ENCODE measurements at regions not wholly inside any gene's neighbourhood (a gene's known extent, or its start where the extent isn't known, plus 50 kb on each side); places are given as distances from the start of the nearest gene placed in this dataset.

DNA sequence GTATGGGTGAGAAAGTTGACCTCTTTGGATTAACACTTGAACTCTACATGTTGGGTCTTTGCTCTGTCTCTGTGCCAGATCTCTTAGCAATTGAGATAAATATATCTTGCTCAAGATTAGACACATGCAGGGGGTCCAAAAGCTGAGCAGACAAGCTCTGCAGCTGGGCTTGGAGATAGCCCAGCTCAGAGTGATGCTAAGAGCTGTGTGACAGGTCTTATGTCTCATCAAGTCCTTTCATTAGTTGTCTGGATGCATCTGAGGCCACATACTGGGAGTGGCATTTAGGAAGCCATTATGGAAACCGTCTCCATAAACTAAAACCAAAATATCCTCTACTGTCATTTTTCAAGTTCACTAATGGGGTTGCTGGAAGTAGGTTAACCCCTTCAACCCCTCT lies 289.4 kb upstream of the DUSP10 start:
- no peaks in the 10 kb centered on the region for H4K20me1 ChIP-seq (ENCODE audit: insufficient read depth, low read length)
- no peak overlapping the region for H3K27ac ChIP-seq (ENCODE audit: low read length)
- H3K9ac ChIP-seq (ENCODE audit: low read length): no peak overlapping the region
- no peak for DNase-seq
- H2AFZ ChIP-seq (ENCODE audit: low read length): no peak overlapping the region
- H3K4me2 ChIP-seq (ENCODE audit: low read depth, low read length): no peak overlapping the region
- H3F3A ChIP-seq (ENCODE audit: insufficient read depth, low read length): no peaks in the 10 kb centered on the region
- H3K4me3 ChIP-seq (ENCODE audit: low read length): no peak overlapping the region
- H3K27me3 ChIP-seq (replicated peaks; ENCODE audit: insufficient read depth, low read length): no peaks in the 10 kb centered on the region
- no peaks in the 10 kb centered on the region for H3K4me1 ChIP-seq (ENCODE audit: low read length)
- H3K9me3 ChIP-seq (replicated peaks; ENCODE audit: insufficient read depth, low read length): no peaks in the 10 kb centered on the region
- TF ChIP-seq, protein P1, sequence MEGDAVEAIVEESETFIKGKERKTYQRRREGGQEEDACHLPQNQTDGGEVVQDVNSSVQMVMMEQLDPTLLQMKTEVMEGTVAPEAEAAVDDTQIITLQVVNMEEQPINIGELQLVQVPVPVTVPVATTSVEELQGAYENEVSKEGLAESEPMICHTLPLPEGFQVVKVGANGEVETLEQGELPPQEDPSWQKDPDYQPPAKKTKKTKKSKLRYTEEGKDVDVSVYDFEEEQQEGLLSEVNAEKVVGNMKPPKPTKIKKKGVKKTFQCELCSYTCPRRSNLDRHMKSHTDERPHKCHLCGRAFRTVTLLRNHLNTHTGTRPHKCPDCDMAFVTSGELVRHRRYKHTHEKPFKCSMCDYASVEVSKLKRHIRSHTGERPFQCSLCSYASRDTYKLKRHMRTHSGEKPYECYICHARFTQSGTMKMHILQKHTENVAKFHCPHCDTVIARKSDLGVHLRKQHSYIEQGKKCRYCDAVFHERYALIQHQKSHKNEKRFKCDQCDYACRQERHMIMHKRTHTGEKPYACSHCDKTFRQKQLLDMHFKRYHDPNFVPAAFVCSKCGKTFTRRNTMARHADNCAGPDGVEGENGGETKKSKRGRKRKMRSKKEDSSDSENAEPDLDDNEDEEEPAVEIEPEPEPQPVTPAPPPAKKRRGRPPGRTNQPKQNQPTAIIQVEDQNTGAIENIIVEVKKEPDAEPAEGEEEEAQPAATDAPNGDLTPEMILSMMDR (IDR thresholded peaks at IDR 0.05; ENCODE audit: low read length): no peak
- no peak for TF ChIP-seq EZH2phosphoT487 (IDR thresholded peaks at IDR 0.05; ENCODE audit: low read length)
- TF ChIP-seq EZH2 (optimal IDR thresholded peaks at IDR 0.05; ENCODE audit: low read depth, low read length): no peak
- H3K9me2 ChIP-seq (replicated peaks; ENCODE audit: insufficient read depth, low read length): no peaks in the 10 kb centered on the region
- H3K36me3 ChIP-seq (replicated peaks; ENCODE audit: insufficient read depth, low read length): no peaks in the 10 kb centered on the region
- H3K79me2 ChIP-seq (ENCODE audit: low read length): no peaks in the 10 kb centered on the region

DNA sequence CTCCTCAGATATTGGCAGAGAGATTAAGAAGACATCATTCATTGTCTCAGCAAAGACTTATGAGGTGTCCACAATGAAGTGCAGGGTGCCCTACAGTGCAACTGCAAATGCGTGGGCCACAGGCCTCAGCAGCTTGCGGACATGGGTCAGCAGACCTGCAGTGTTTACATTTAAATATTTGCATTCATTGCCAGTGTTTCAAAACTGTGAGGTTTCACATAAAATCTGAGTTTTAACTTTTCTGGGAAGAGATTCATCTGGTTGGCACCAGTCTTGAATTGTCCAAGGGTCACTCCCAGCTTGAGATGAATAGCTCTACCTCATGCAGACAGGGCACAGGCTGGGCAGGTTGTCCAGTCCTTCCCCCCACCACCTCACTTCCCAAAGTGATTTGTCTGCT lies 286.8 kb upstream of the DUSP10 start:
- Histone ChIP-seq H3K4me2 (ENCODE audit: low read depth, low read length) (no peak overlapping the region), H4K20me1 (ENCODE audit: insufficient read depth, low read length) (no peaks in the 10 kb centered on the region), H3K9me3 (replicated peaks; ENCODE audit: insufficient read depth, low read length) (no peaks in the 10 kb centered on the region), H3K9ac (ENCODE audit: low read length) (no peak overlapping the region), H3K27ac (ENCODE audit: low read length) (no peak overlapping the region), H3K4me3 (ENCODE audit: low read length) (no peak overlapping the region), H3F3A (ENCODE audit: insufficient read depth, low read length) (no peaks in the 10 kb centered on the region), H3K36me3 (replicated peaks; ENCODE audit: insufficient read depth, low read length) (no peaks in the 10 kb centered on the region), H3K27me3 (replicated peaks; ENCODE audit: insufficient read depth, low read length) (no peaks in the 10 kb centered on the region), H3K4me1 (ENCODE audit: low read length) (no peaks in the 10 kb centered on the region), H3K79me2 (ENCODE audit: low read length) (no peaks in the 10 kb centered on the region), H3K9me2 (replicated peaks; ENCODE audit: insufficient read depth, low read length) (no peaks in the 10 kb centered on the region), H2AFZ (ENCODE audit: low read length) (no peak overlapping the region)
- TF ChIP-seq EZH2phosphoT487 (IDR thresholded peaks at IDR 0.05; ENCODE audit: low read length): no peak
- TF ChIP-seq EZH2 (optimal IDR thresholded peaks at IDR 0.05; ENCODE audit: low read depth, low read length): no peak
- TF ChIP-seq, protein P1 (IDR thresholded peaks at IDR 0.05; ENCODE audit: low read length): no peak
- no peak for DNase-seq

GRCh38 chr1:222028116-222028515 lies 286.2 kb upstream of the DUSP10 start:
- no peak for DNase-seq
- Histone ChIP-seq H3K4me3 (ENCODE audit: low read length) (no peak overlapping the region), H2AFZ (ENCODE audit: low read length) (no peak overlapping the region), H3K36me3 (replicated peaks; ENCODE audit: insufficient read depth, low read length) (no peaks in the 10 kb centered on the region), H4K20me1 (ENCODE audit: insufficient read depth, low read length) (no peaks in the 10 kb centered on the region), H3K4me1 (ENCODE audit: low read length) (no peaks in the 10 kb centered on the region), H3K4me2 (ENCODE audit: low read depth, low read length) (no peak overlapping the region), H3K9ac (ENCODE audit: low read length) (no peak overlapping the region), H3K79me2 (ENCODE audit: low read length) (no peaks in the 10 kb centered on the region), H3K27me3 (replicated peaks; ENCODE audit: insufficient read depth, low read length) (no peaks in the 10 kb centered on the region), H3K9me2 (replicated peaks; ENCODE audit: insufficient read depth, low read length) (no peaks in the 10 kb centered on the region), H3K27ac (ENCODE audit: low read length) (no peak overlapping the region), H3F3A (ENCODE audit: insufficient read depth, low read length) (no peaks in the 10 kb centered on the region), H3K9me3 (replicated peaks; ENCODE audit: insufficient read depth, low read length) (no peaks in the 10 kb centered on the region)
- no peak for TF ChIP-seq EZH2 (optimal IDR thresholded peaks at IDR 0.05; ENCODE audit: low read depth, low read length)
- TF ChIP-seq, protein P1 (IDR thresholded peaks at IDR 0.05; ENCODE audit: low read length): no peak
- no peak for TF ChIP-seq EZH2phosphoT487 (IDR thresholded peaks at IDR 0.05; ENCODE audit: low read length)
